ENCODE measurements at regions not wholly inside any gene's neighbourhood (a gene's known extent, or its start where the extent isn't known, plus 50 kb on each side); places are given as distances from the start of the nearest gene placed in this dataset.

- no peak for TF ChIP-seq POLR2AphosphoS5 (IDR thresholded peaks at IDR 0.05; ENCODE audit: low read depth, low read length)
- no peak for TF ChIP-seq TAF1 (IDR thresholded peaks at IDR 0.05; ENCODE audit: borderline replicate concordance, insufficient read depth, low read length)
- TF ChIP-seq SIN3A (IDR thresholded peaks at IDR 0.05; ENCODE audit: borderline replicate concordance, insufficient read depth, low read length), result no peak
Observed at GRCh38 chr4:165609653-165610052, 230.8 kb downstream of the CPE start.

Measured in PFSK-1 (cell line).